Prostate gland (tissue), 2 donors: ENCODE measurements at regions not wholly inside any gene's neighbourhood (a gene's known extent, or its start where the extent isn't known, plus 50 kb on each side); places are given as distances from the start of the nearest gene placed in this dataset.

Source experiments
- DNase-seq: peaks from one replicate; pipeline ENCODE4 v3.0.0-alpha.2; 2019; ENCODE audit warnings: low spot score
- H3K27ac ChIP-seq, 2 donors: fragments of 200-600 bp; sonication (generic); 2 replicates each; pipeline ENCODE4 v1.5.1; 2017 to 2019
- H3K27me3 ChIP-seq: fragments of 200-600 bp; sonication (generic); replicated peaks from 2 replicates; pipeline ENCODE4 v1.5.1; 2019; ENCODE audit not compliant: insufficient read depth
- H3K36me3 ChIP-seq, 2 donors: fragments of 200-600 bp; sonication (generic); 1 replicate in 1 of 2; 2 replicates in 1 of 2; pipeline versions ENCODE4 v1.5.1 to v1.8.1; 2017 to 2019
- H3K4me1 ChIP-seq: fragments of 200-600 bp; sonication (generic); replicated peaks from 2 replicates; pipeline ENCODE4 v1.5.1; 2019
- H3K4me3 ChIP-seq, 2 donors: fragments of 200-600 bp; sonication (generic); 2 replicates each; pipeline ENCODE4 v1.5.1; 2017 to 2019
- H3K9me3 ChIP-seq: fragments of 200-600 bp; sonication (generic); 2 replicates; pipeline ENCODE4 v1.5.1; 2017
- CTCF ChIP-seq, 4 experiments: fragments of 200-600 bp in 2 of 4; fragments of 450-650 bp in 2 of 4; sonication (generic) in 2 of 4; IDR thresholded peaks; 1 replicate in 3 of 4; 2 replicates in 1 of 4; pipeline ENCODE4 v1.5.1; 2016 to 2019; ENCODE audit warnings: antibody characterized with exemption in 4 of 4, mild to moderate bottlenecking in 2 of 4, moderate library complexity in 2 of 4
- POLR2A ChIP-seq: fragments of 450-650 bp; IDR thresholded peaks from one replicate; pipeline ENCODE4 v1.6.1; 2016; ENCODE audit warnings: antibody characterized with exemption, mild to moderate bottlenecking
- POLR2AphosphoS5 ChIP-seq: sonication (generic); formaldehyde crosslinking; IDR thresholded peaks from one replicate; pipeline ENCODE4 v1.6.1; 2017; ENCODE audit warnings: antibody characterized with exemption
- WGBS: methylation state at CpG from one replicate; pipeline ENCODE4 v1.1.5; 2018; 5-methylcytosine and 5-hydroxymethylcytosine counted together
- intact Hi-C: fragments of 100-400 bp; cut with DNase I; formaldehyde crosslinking; loops from one replicate; pipeline ENCODE4 v1.14.2; 2022

GRCh38 chr17:53092072-53092471 is 730.7 kb upstream of the KIF2B start:
- Histone ChIP-seq H3K4me1 (no peaks in the 10 kb centered on the region), H3K27me3 (no peaks in the 10 kb centered on the region), H3K9me3 (no peaks in the 10 kb centered on the region), H3K36me3 (no peaks in the 10 kb centered on the region), H3K27ac (no peak overlapping the region), H3K4me3 (no peak overlapping the region)
- 83% methylated on average over 2 of the region's 2 CpGs for WGBS
- intact Hi-C loops = no loop called here
- TF ChIP-seq POLR2A = no peak
- TF ChIP-seq CTCF (IDR thresholded peaks at IDR 0.05) = no peak
- TF ChIP-seq POLR2AphosphoS5 = no peak
- no peak for DNase-seq

- intact Hi-C loops = no loop called here
- Histone ChIP-seq H3K9me3 (no peaks in the 10 kb centered on the region), H3K36me3 (no peaks in the 10 kb centered on the region), H3K27me3 (no peaks in the 10 kb centered on the region), H3K4me1 (no peaks in the 10 kb centered on the region), H3K4me3 (no peak overlapping the region), H3K27ac (no peak overlapping the region)
- no peak for DNase-seq
- WGBS = 94% methylated on average over 1 of the region's 1 CpG
- TF ChIP-seq CTCF (IDR thresholded peaks at IDR 0.05) = no peak
Measured at GRCh38 chr17:53090770-53091169, 732.0 kb upstream of the KIF2B start.

GRCh38 chr17:53088481-53088880 is 734.2 kb upstream of the KIF2B start:
- Histone ChIP-seq H3K27ac (no peak overlapping the region), H3K36me3 (no peaks in the 10 kb centered on the region), H3K9me3 (no peaks in the 10 kb centered on the region), H3K4me1 (no peaks in the 10 kb centered on the region), H3K27me3 (no peaks in the 10 kb centered on the region), H3K4me3 (no peak overlapping the region)
- intact Hi-C loops = no loop called here
- DNase-seq = no peak
- no peak for TF ChIP-seq POLR2AphosphoS5
- no peak for TF ChIP-seq POLR2A
- TF ChIP-seq CTCF (IDR thresholded peaks at IDR 0.05) = no peak
- WGBS = 34% methylated on average over 6 of the region's 6 CpGs

GRCh38 chr17:53061446-53061845 is 761.3 kb upstream of the KIF2B start:
- Histone ChIP-seq H3K4me1 (no peaks in the 10 kb centered on the region), H3K27ac (no peak overlapping the region), H3K4me3 (no peak overlapping the region), H3K27me3 (no peaks in the 10 kb centered on the region), H3K9me3 (no peaks in the 10 kb centered on the region), H3K36me3 (no peaks in the 10 kb centered on the region)
- TF ChIP-seq POLR2A (no peak), POLR2AphosphoS5 (no peak), CTCF (IDR thresholded peaks at IDR 0.05) (no peak)
- no peak for DNase-seq
- 39% methylated on average over 4 of the region's 4 CpGs for WGBS
- intact Hi-C loops = no loop called here

- no peak for TF ChIP-seq CTCF (IDR thresholded peaks at IDR 0.05)
- no peak for TF ChIP-seq POLR2A
- TF ChIP-seq POLR2AphosphoS5 = no peak
- no peak overlapping the region for H3K27ac ChIP-seq
- no peak overlapping the region for H3K4me3 ChIP-seq
- 56% methylated on average over 4 of the region's 4 CpGs for WGBS
- H3K27me3 ChIP-seq = no peaks in the 10 kb centered on the region
- H3K36me3 ChIP-seq = no peaks in the 10 kb centered on the region
- intact Hi-C loops = no loop called here
- DNase-seq = no peak
- H3K9me3 ChIP-seq = no peaks in the 10 kb centered on the region
- no peaks in the 10 kb centered on the region for H3K4me1 ChIP-seq
Measured at GRCh38 chr17:53058031-53058430, 764.7 kb upstream of the KIF2B start.
